ENCODE measurements at regions not wholly inside any gene's neighbourhood (a gene's known extent, or its start where the extent isn't known, plus 50 kb on each side); places are given as distances from the start of the nearest gene placed in this dataset.

DNA sequence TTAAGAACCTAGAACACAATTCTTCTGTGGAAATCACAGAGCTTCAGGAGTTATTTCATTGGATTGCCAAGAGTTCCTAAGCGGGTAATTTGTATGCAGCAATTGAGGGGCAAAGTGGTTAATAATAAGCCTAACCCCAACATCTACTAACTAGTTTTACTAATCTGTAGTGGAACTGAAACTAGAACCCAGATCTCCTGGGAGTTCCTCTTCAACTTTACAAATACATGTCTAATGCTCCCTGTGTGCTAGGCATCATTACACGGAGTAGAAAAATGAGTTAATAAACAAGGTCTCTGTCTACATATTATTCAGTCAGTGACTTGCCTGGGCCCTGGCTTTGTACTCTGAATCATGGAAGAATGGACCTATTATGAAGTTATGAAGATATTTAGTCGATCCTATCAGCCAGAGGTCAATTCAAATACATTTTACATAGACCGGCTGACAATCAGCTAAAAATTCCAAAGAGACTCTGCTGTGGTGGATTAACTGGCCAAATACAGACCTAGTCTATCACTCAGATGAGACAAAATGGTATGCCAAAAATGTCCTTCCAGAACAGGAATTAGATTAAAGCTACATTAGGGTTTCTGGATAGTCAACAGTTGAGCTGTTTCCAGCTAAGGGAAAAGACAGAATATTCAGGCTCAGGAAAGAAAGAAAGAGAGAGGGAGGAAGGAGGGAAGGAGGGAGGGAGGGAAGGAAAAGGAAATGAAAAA lies 326.0 kb downstream of the FBXW7 start:
- TF ChIP-seq POLR2A (IDR thresholded peaks at IDR 0.05) (no peak), CTCF (IDR thresholded peaks at IDR 0.05 in 8 of 11, conservative IDR thresholded peaks at IDR 0.05 in 3 of 11) (no peak), POLR2AphosphoS5 (IDR thresholded peaks at IDR 0.05) (no peak)
